NT2/D1 (cell line): ENCODE measurements at regions not wholly inside any gene's neighbourhood (a gene's known extent, or its start where the extent isn't known, plus 50 kb on each side); places are given as distances from the start of the nearest gene placed in this dataset.

Experiments used
- SUZ12 ChIP-seq: IDR thresholded peaks from 2 replicates; pipeline ENCODE4 v1.6.1; 2011; ENCODE audit not compliant: insufficient read length, insufficient read depth; ENCODE audit errors: extremely low read depth
- YY1 ChIP-seq: IDR thresholded peaks from 2 replicates; pipeline ENCODE4 v1.6.1; 2011; ENCODE audit not compliant: insufficient read length, insufficient read depth
- ZNF274 ChIP-seq: IDR thresholded peaks from 2 replicates; pipeline ENCODE4 v1.6.1; 2011; ENCODE audit warnings: mild to moderate bottlenecking, low read depth, low read length

- TF ChIP-seq YY1, result no peak
- TF ChIP-seq SUZ12, result no peak
- TF ChIP-seq ZNF274, result no peak
Measured at GRCh38 chr9:79383096-79383495, 188.7 kb upstream of the TLE4 start.
